T-cell (primary cell): ENCODE measurements at regions not wholly inside any gene's neighbourhood (a gene's known extent, or its start where the extent isn't known, plus 50 kb on each side); places are given as distances from the start of the nearest gene placed in this dataset.
A peak's percentile ranks its signal among the peaks of the same experiment; 100 is the strongest.

Experiments used
- ATAC-seq, 4 experiments: fragments of 200-7000 bp in 3 of 4; fragments of 150-1000 bp in 1 of 4; cut with Tn5 transposase; replicated peaks in 1 of 4; 1 replicate in 3 of 4; 2 replicates in 1 of 4; pipeline ENCODE4 v1.10.0; 2021; ENCODE audit warnings: moderate library complexity in 3 of 4, mild to moderate bottlenecking in 2 of 4, moderate number of reproducible peaks in 1 of 4
- CTCF ChIA-PET, 2 donors: fragments of 300-600 bp; sonication (Branson Sonifier 250); formaldehyde crosslinking; loops; one replicate each; lab custom pipeline; 2022; ENCODE audit warnings: antibody characterized with exemption in 2 of 2; lab: Charles Lee
- POLR2A ChIA-PET, 2 donors: fragments of 300-600 bp; sonication (Branson Sonifier 250); formaldehyde crosslinking; loops; one replicate each; lab custom pipeline; 2022; ENCODE audit warnings: antibody characterized with exemption in 2 of 2; lab: Charles Lee
- DNase-seq, 35 experiments: peaks; one replicate each; pipeline versions ENCODE4 v3.0.0 to v3.0.0-alpha.2; 2013 to 2023
- H3K27ac ChIP-seq: one replicate; pipeline ENCODE4 v1.5.1; 2013; ENCODE audit warnings: low read length
- H3K27me3 ChIP-seq, 2 experiments: replicated peaks in 1 of 2; 1 replicate in 1 of 2; 2 replicates in 1 of 2; pipeline versions ENCODE4 v1.6.1 to v1.7.0; 2013; ENCODE audit warnings: low read length in 1 of 2, mixed read lengths in 1 of 2; ENCODE audit not compliant: control insufficient read depth in 2 of 2, insufficient read depth in 2 of 2; ENCODE audit errors: extremely low read depth in 1 of 2
- H3K36me3 ChIP-seq, 2 donors: 1 replicate in 1 of 2; 2 replicates in 1 of 2; pipeline versions ENCODE4 v1.6.1 to v1.7.0; 2013; ENCODE audit warnings: low read length in 1 of 2; ENCODE audit not compliant: control insufficient read depth in 2 of 2, insufficient read depth in 1 of 2; ENCODE audit errors: extremely low read depth in 1 of 2
- H3K4me1 ChIP-seq, 2 experiments: 1 replicate in 1 of 2; 2 replicates in 1 of 2; pipeline versions ENCODE4 v1.6.1 to v1.7.0; 2013; ENCODE audit warnings: low read length in 2 of 2, mixed read lengths in 1 of 2; ENCODE audit not compliant: insufficient read depth in 2 of 2, control insufficient read depth in 1 of 2; ENCODE audit errors: extremely low read depth in 1 of 2
- H3K4me3 ChIP-seq, 2 donors: 1 replicate in 1 of 2; 2 replicates in 1 of 2; pipeline versions ENCODE4 v1.5.1 to v1.7.0; 2013; ENCODE audit warnings: mild to moderate bottlenecking in 2 of 2, low read length in 1 of 2, moderate library complexity in 1 of 2; ENCODE audit not compliant: control insufficient read depth in 1 of 2; ENCODE audit errors: extremely low read depth in 1 of 2
- H3K9me3 ChIP-seq: 2 replicates; pipeline ENCODE4 v1.7.0; 2013
- H3K27ac Mint-ChIP-seq, 2 donors: one replicate each; pipeline ENCODE4 v1.8.0; 2020 to 2021; ENCODE audit warnings: mild to moderate bottlenecking in 2 of 2, mixed read lengths in 2 of 2
- H3K27me3 Mint-ChIP-seq, 2 donors: one replicate each; pipeline ENCODE4 v1.8.0; 2021 to 2022; ENCODE audit warnings: mixed read lengths in 2 of 2
- H3K36me3 Mint-ChIP-seq: one replicate; pipeline ENCODE4 v1.8.0; 2021; ENCODE audit warnings: mixed read lengths
- H3K4me1 Mint-ChIP-seq, 3 donors: one replicate each; pipeline ENCODE4 v1.8.0; 2020 to 2022; ENCODE audit warnings: mixed read lengths in 3 of 3, mild to moderate bottlenecking in 1 of 3
- H3K4me3 Mint-ChIP-seq, 3 donors: one replicate each; pipeline ENCODE4 v1.8.0; 2020 to 2022; ENCODE audit warnings: mild to moderate bottlenecking in 3 of 3, mixed read lengths in 3 of 3, moderate library complexity in 3 of 3
- H3K9me3 Mint-ChIP-seq, 3 donors: one replicate each; pipeline ENCODE4 v1.8.0; 2020 to 2022; ENCODE audit warnings: mixed read lengths in 3 of 3
- whole genome bisulfite sequencing: methylation state at CpG from one replicate; pipeline ENCODE4 v1.1.5; 2013; ENCODE audit warnings: missing lambda C conversion rate; ENCODE audit not compliant: insufficient coverage; 5-methylcytosine and 5-hydroxymethylcytosine counted together

DNA sequence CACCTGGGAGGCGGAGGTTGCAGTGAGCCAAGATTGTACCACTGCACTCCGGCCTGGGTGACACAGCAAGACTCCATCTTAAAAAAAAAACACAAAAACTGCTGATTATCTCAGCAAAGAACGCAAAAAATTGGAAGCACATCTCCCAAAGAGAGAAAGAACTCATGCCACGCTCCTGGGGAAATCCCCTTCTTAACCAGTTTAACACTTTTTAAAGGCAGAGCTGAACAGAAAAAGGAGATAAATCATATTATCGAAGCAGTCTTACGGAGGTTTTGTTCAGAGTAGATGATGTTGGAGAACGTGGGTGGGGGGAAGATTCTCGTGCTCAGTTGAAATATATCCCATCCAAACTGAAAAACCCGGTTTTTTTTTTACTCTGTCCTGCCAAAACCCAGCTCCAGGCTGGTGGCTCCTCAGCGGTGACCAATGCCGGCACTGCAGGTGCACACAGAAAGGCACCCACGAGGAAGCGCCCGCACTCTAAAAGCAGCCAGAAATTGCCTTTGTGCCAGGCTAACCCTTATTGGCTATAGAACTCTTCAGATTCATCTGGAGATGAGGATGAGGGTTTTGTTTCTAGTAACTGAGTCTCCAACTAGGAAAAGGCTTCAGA is 100.2 kb upstream of the PARP11 start:
- ChIA-PET CTCF (interaction anchor here (1.2 to 3.5 kb wide), 3 partner anchors 11 to 304 kb away, joined by 3 to 22 read pairs (median 4); no protein-coding TSS in a partner anchor), POLR2A (interaction anchor here in 1 of 2 donors (1.6 kb wide), 1 partner anchor 10 kb away, joined by 16 read pairs; no protein-coding TSS in a partner anchor)
- Mint-ChIP-seq H3K4me3 (peak overlapping the region; percentile 54 to 64 (median 61)), H3K4me1 (peaks cover 65 to 68% (median 68%) of the 10 kb centered on the region in 3 donors), H3K36me3 (no peaks in the 10 kb centered on the region), H3K9me3 (no peaks in the 10 kb centered on the region), H3K27me3 (no peaks in the 10 kb centered on the region), H3K27ac (peak overlapping the region; percentile 96 to 97)
- no peak overlapping the region for H3K4me3 ChIP-seq
- peak; percentile 20 to 60 (median 39) for ATAC-seq
- 40% methylated on average over 1 of the region's 14 CpGs for WGBS
- no peaks in the 10 kb centered on the region for H3K36me3 ChIP-seq
- DNase-seq, result peak in 2 of 35 experiments; percentile 16 to 50
- H3K27ac ChIP-seq, result peak overlapping the region; percentile 68
- peaks cover 52 to 55% of the 10 kb centered on the region in 2 experiments for H3K4me1 ChIP-seq
- no peaks in the 10 kb centered on the region for H3K27me3 ChIP-seq
- no peaks in the 10 kb centered on the region for H3K9me3 ChIP-seq

- CTCF ChIA-PET, result interaction anchor here in 1 of 2 donors (3.5 kb wide), 1 partner anchor 10 kb away, joined by 22 read pairs; no protein-coding TSS in a partner anchor
Measured at GRCh38 chr12:3972576-3972975, 99.4 kb upstream of the PARP11 start.

GRCh38 chr12:3968523-3968922 is 95.3 kb upstream of the PARP11 start:
- POLR2A ChIA-PET, result interaction anchor here (0.5 to 0.6 kb wide), 2 partner anchors 23 to 65 kb away, joined by 3 to 4 read pairs; no protein-coding TSS in a partner anchor
- peaks cover 23 to 32% (median 25%) of the 10 kb centered on the region in 3 donors for H3K4me1 Mint-ChIP-seq
- no peaks in the 10 kb centered on the region for H3K9me3 ChIP-seq
- DNase-seq (no peak), ATAC-seq (no peak)
- H3K4me3 Mint-ChIP-seq, result no peak overlapping the region
- H3K36me3 Mint-ChIP-seq, result no peaks in the 10 kb centered on the region
- H3K36me3 ChIP-seq, result no peaks in the 10 kb centered on the region
- CTCF ChIA-PET, result no interaction called here
- no peak overlapping the region for H3K27ac ChIP-seq
- H3K27ac Mint-ChIP-seq, result no peak overlapping the region
- 88% methylated on average over 3 of the region's 4 CpGs for WGBS
- H3K9me3 Mint-ChIP-seq, result no peaks in the 10 kb centered on the region
- H3K27me3 ChIP-seq, result peaks cover 0 to 5% of the 10 kb centered on the region in 2 experiments
- no peak overlapping the region for H3K4me3 ChIP-seq
- H3K27me3 Mint-ChIP-seq, result no peaks in the 10 kb centered on the region
- H3K4me1 ChIP-seq, result peaks cover 16 to 18% of the 10 kb centered on the region in 2 experiments

More at GRCh38 chr12:3972576-3972975, 99.4 kb upstream of the PARP11 start:
- Histone ChIP-seq H3K36me3 (no peaks in the 10 kb centered on the region), H3K27me3 (peaks cover 0 to 5% of the 10 kb centered on the region in 2 experiments), H3K4me1 (peaks cover 48 to 49% of the 10 kb centered on the region in 2 experiments), H3K4me3 (no peak overlapping the region), H3K9me3 (no peaks in the 10 kb centered on the region), H3K27ac (peak overlapping the region; percentile 68)
- H3K27ac Mint-ChIP-seq, result peak overlapping the region; percentile 96 to 97
- H3K4me3 Mint-ChIP-seq, result peak overlapping the region in 2 of 3 donors; percentile 54 to 64
- peaks cover 60 to 63% (median 60%) of the 10 kb centered on the region in 3 donors for H3K4me1 Mint-ChIP-seq
- no peaks in the 10 kb centered on the region for H3K36me3 Mint-ChIP-seq
- 28% methylated on average over 2 of the region's 4 CpGs for WGBS
- H3K9me3 Mint-ChIP-seq, result no peaks in the 10 kb centered on the region
- ATAC-seq (peak; percentile 61 to 82 (median 74)), DNase-seq (peak in 18 of 35 experiments; percentile 15 to 57 (median 32))
- POLR2A ChIA-PET, result no interaction called here
- no peaks in the 10 kb centered on the region for H3K27me3 Mint-ChIP-seq

- peaks cover 17 to 18% of the 10 kb centered on the region in 2 experiments for H3K4me1 ChIP-seq
- DNase-seq, result no peak
- no peaks in the 10 kb centered on the region for H3K36me3 ChIP-seq
- 92% methylated on average over 8 of the region's 11 CpGs for WGBS
- no peaks in the 10 kb centered on the region for H3K9me3 ChIP-seq
- Mint-ChIP-seq H3K27me3 (no peaks in the 10 kb centered on the region), H3K4me1 (peaks cover 23 to 31% (median 25%) of the 10 kb centered on the region in 3 donors), H3K9me3 (no peaks in the 10 kb centered on the region), H3K36me3 (no peaks in the 10 kb centered on the region), H3K27ac (no peak overlapping the region), H3K4me3 (no peak overlapping the region)
- H3K27ac ChIP-seq, result no peak overlapping the region
- peaks cover 0 to 5% of the 10 kb centered on the region in 2 experiments for H3K27me3 ChIP-seq
- ChIA-PET CTCF (interaction anchor here in 1 of 2 donors (1.0 kb wide), 1 partner anchor 8 kb away, joined by 4 read pairs; no protein-coding TSS in a partner anchor), POLR2A (no interaction called here)
- ATAC-seq, result no peak
- no peak overlapping the region for H3K4me3 ChIP-seq
Measured at GRCh38 chr12:3967556-3968160, 94.5 kb upstream of the PARP11 start.

DNA sequence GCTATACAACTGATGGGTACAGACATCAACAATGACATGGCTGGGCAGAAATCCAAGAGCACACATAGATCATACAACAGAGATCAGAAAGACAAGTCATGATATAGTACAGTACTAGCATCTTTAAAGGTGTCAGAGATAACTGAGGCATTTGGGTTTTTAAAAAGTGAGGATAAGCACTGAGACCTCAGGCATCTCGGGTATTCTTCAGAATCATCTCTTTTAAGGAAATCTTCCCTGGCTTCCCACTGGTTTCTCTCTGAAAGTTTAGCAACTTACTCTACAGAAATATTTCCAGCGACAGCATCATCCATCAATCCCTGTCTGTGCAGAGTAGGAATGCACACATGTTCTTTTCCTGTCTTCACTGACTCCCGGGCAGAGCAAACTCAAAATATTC is 93.2 kb upstream of the PARP11 start:
- ChIA-PET POLR2A (no interaction called here), CTCF (no interaction called here)
- Histone ChIP-seq H3K27me3 (peaks cover 0 to 5% of the 10 kb centered on the region in 2 experiments), H3K4me3 (no peak overlapping the region), H3K9me3 (no peaks in the 10 kb centered on the region), H3K36me3 (no peaks in the 10 kb centered on the region), H3K27ac (no peak overlapping the region), H3K4me1 (peaks cover 18 to 23% of the 10 kb centered on the region in 2 experiments)
- 93% methylated on average over 2 of the region's 3 CpGs for WGBS
- Mint-ChIP-seq H3K4me3 (no peak overlapping the region), H3K36me3 (no peaks in the 10 kb centered on the region), H3K27me3 (no peaks in the 10 kb centered on the region), H3K9me3 (no peaks in the 10 kb centered on the region), H3K27ac (no peak overlapping the region), H3K4me1 (peaks cover 25 to 35% (median 27%) of the 10 kb centered on the region in 3 donors)
- no peak for DNase-seq
- no peak for ATAC-seq

DNA sequence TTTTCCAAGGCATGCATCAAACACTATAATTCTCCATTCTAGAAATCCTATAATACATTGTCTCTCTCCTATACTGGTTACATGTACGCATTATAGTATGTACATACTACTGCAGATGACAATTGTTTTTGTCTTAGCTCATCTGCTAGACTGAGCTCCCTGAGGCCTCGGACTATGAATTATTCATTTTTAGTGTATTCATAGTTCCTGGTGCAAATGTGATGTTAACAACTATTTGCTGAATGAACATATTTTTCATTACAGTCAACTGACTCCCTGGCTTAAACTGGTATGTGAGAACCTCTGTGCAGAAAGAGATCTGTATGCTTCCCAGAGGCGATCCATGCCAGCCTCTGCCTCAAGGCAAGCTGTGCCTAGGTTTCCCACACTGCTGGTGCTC is 91.8 kb upstream of the PARP11 start:
- no peaks in the 10 kb centered on the region for H3K27me3 Mint-ChIP-seq
- ChIA-PET POLR2A (no interaction called here), CTCF (interaction anchor here (1.0 to 3.9 kb wide), 2 partner anchors 80 to 312 kb away, joined by 3 to 45 read pairs; no protein-coding TSS in a partner anchor)
- peak overlapping the region; percentile 23 to 49 for H3K27ac Mint-ChIP-seq
- H3K36me3 ChIP-seq, result no peaks in the 10 kb centered on the region
- H3K27ac ChIP-seq, result no peak overlapping the region
- no peaks in the 10 kb centered on the region for H3K36me3 Mint-ChIP-seq
- no peak overlapping the region for H3K4me3 Mint-ChIP-seq
- H3K9me3 Mint-ChIP-seq, result no peaks in the 10 kb centered on the region
- no peak for ATAC-seq
- no peak for DNase-seq
- peaks cover 24 to 30% (median 29%) of the 10 kb centered on the region in 3 donors for H3K4me1 Mint-ChIP-seq
- no peak overlapping the region for H3K4me3 ChIP-seq
- H3K4me1 ChIP-seq, result peaks cover 18 to 26% of the 10 kb centered on the region in 2 experiments
- peaks cover 0 to 5% of the 10 kb centered on the region in 2 experiments for H3K27me3 ChIP-seq
- WGBS, result 100% methylated on average over 1 of the region's 3 CpGs
- H3K9me3 ChIP-seq, result no peaks in the 10 kb centered on the region
